ENCODE measurements at regions not wholly inside any gene's neighbourhood (a gene's known extent, or its start where the extent isn't known, plus 50 kb on each side); places are given as distances from the start of the nearest gene placed in this dataset.

DNA sequence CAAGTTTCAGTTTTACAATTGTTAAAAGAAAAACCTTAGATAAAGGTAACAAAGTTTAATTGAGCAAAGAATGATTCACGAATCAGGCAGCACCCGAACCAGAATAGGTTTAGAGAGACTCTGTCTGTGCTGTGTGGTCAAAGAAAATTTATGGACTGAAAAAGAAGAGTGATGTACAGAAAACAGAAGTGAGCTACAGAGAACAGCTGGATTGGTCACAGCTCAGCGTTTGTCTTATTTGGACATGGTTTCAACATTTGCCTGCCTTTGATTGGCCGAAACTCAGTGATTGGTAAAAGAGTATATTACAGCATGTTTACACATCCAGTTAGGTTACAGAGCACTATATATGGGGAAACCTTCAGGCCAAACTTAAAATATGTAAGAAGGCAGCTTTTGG, 703.2 kb upstream of the STXBP6 start:
- Histone ChIP-seq H3K27ac (no peak overlapping the region), H3K9me3 (no peaks in the 10 kb centered on the region; the same call in 1 of the 3 replicates), H3K4me2 (no peak overlapping the region), H3K4me3 (no peak overlapping the region), H3K4me1 (no peaks in the 10 kb centered on the region)
- no peak for FAIRE-seq
- no peak for DNase-seq (ENCODE audit: low read depth in 1 of 2, low spot score in 1 of 2)
- TF ChIP-seq MAX (IDR thresholded peaks at IDR 0.05), result no peak
- TF ChIP-seq CHD4 (IDR thresholded peaks at IDR 0.05; ENCODE audit: borderline replicate concordance), result no peak
- TF ChIP-seq USF2 (IDR thresholded peaks at IDR 0.05), result no peak
- no peak for TF ChIP-seq FOSB (CRISPR knock-in tag; IDR thresholded peaks at IDR 0.05)
- TF ChIP-seq RNF2 (IDR thresholded peaks at IDR 0.05; ENCODE audit: borderline replicate concordance, low read depth), result no peak
- no peak for TF ChIP-seq KDM1A (IDR thresholded peaks at IDR 0.05; ENCODE audit: low read depth)
- no peak for TF ChIP-seq RFX5 (IDR thresholded peaks at IDR 0.05)
- TF ChIP-seq, protein P1, sequence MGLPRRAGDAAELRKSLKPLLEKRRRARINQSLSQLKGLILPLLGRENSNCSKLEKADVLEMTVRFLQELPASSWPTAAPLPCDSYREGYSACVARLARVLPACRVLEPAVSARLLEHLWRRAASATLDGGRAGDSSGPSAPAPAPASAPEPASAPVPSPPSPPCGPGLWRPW (IDR thresholded peaks at IDR 0.05), result no peak
- TF ChIP-seq SREBF2 (IDR thresholded peaks at IDR 0.05), result no peak
- no peak for TF ChIP-seq MAFK (IDR thresholded peaks at IDR 0.05; ENCODE audit: partially characterized antibody)
- ChIA-PET CTCF (no interaction called here), POLR2A (no interaction called here)
- WGBS (ENCODE audit: missing lambda C conversion rate), result 2% methylated on average over 4 of the region's 4 CpGs
- no peak for ATAC-seq

DNA sequence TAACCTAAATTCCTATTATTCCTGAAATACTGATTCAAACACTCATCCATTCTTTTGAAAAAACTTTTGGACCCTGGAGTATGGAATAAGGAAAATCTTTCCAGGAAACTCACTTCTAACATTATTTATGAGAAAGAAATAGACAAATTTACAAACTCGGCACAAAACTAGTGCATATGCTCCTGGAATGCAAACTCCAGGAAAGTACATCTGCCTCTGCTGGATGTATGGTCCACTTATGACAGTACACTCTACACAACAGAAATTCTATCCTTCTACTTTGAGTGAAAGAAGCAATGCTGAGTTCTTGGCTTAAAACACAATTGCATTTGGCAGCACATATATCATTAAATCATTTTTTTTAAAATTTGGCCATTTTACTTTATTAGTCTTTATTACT, 700.5 kb upstream of the STXBP6 start:
- Histone ChIP-seq H3K9me3 (no peaks in the 10 kb centered on the region; the same call in 1 of the 3 replicates), H3K27ac (no peak overlapping the region), H3K4me1 (no peaks in the 10 kb centered on the region), H3K4me3 (no peak overlapping the region), H3K4me2 (no peak overlapping the region)
- no peak for DNase-seq (ENCODE audit: low read depth in 1 of 2, low spot score in 1 of 2)
- no peak for TF ChIP-seq USF2 (IDR thresholded peaks at IDR 0.05)
- 10% methylated on average over 1 of the region's 1 CpG for WGBS (ENCODE audit: missing lambda C conversion rate)
- no peak for ATAC-seq
- ChIA-PET CTCF (no interaction called here), POLR2A (no interaction called here)
- FAIRE-seq, result no peak

Small RNA genes lying in the stretch of these regions (small RNA-seq; reads per million reads assigned to genes)
- gene RF00440, result 0 reads per million in 6 experiments

Data from A549 (cell line).